GM12891 (cell line): ENCODE measurements at regions not wholly inside any gene's neighbourhood (a gene's known extent, or its start where the extent isn't known, plus 50 kb on each side); places are given as distances from the start of the nearest gene placed in this dataset.

Experiments
- PAX5 ChIP-seq: IDR thresholded peaks from 2 replicates; pipeline ENCODE4 v1.6.1; 2011; ENCODE audit warnings: low read length, moderate library complexity, mild to moderate bottlenecking; ENCODE audit not compliant: insufficient read depth, severe bottlenecking
- POLR2A ChIP-seq: IDR thresholded peaks from 2 replicates; pipeline ENCODE4 v1.6.1; 2011; ENCODE audit warnings: low read depth, low read length, control low read depth
- POLR2AphosphoS5 ChIP-seq: IDR thresholded peaks from 2 replicates; pipeline ENCODE4 v1.6.1; 2011; ENCODE audit warnings: low read depth, low read length, control low read depth
- SPI1 ChIP-seq: IDR thresholded peaks from 2 replicates; pipeline ENCODE4 v1.6.1; 2011; ENCODE audit warnings: low read depth, low read length, control low read depth
- TAF1 ChIP-seq: IDR thresholded peaks from 2 replicates; pipeline ENCODE4 v1.6.1; 2011; ENCODE audit warnings: low read depth, low read length, control low read depth

DNA sequence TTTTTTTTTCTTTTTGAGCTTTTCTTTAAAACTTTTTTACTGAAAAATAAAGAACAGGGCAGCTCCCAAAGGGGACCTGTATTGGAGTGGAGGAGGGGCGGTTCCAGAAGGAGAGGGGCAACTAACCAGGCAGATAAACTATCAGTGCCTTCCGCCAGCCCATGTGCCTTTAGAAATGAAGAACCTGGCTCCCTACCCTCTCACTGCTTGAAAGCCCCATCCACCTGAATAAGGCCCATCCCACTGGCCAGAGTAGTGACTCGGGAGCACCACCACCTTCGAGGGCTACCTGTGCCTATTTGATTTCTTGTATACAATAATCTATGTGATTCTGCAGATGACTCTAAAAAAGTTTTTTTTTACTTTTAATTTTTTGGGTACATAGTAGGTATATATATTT lies 276.7 kb downstream of the PSAT1 start:
- TF ChIP-seq POLR2A (no peak), TAF1 (no peak), POLR2AphosphoS5 (no peak), SPI1 (no peak), PAX5 (no peak)
